ENCODE measurements at regions not wholly inside any gene's neighbourhood (a gene's known extent, or its start where the extent isn't known, plus 50 kb on each side); places are given as distances from the start of the nearest gene placed in this dataset.

DNA sequence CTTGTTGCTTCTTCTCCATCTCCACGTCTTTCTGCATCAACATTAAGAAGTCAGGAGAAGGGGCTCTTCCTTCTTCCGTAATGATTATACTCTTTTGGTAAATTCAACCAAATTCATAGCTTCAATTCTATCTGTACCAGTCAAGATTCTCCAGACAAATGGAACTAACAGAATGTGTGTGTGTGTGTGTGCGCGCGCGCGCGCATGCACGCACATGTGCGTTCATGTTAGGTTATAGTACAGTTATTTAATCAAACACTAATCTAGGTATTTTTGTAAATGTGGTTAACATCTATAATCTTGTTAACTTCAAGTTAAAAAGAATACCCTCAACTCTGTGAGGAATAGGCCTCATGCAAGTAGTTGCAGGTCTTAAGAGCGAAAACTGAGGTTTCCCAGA lies 150.3 kb upstream of the TAS2R1 start:
- Histone ChIP-seq H2BK5ac (ENCODE audit: low read depth, low read length, poor library complexity, severe bottlenecking) (no peak overlapping the region), H3K14ac (replicated peaks; ENCODE audit: low read depth, low read length) (no peak overlapping the region), H2BK20ac (ENCODE audit: low read depth, low read length) (no peak overlapping the region), H2BK120ac (ENCODE audit: low read depth, low read length) (no peak overlapping the region), H4K5ac (ENCODE audit: low read depth, low read length) (no peak overlapping the region), H3K56ac (ENCODE audit: extremely low read depth, insufficient read depth, low read length) (no peak overlapping the region), H4K91ac (ENCODE audit: insufficient read depth, low read depth, low read length) (no peak overlapping the region), H3K9me1 (ENCODE audit: insufficient read depth, low read length) (peaks cover 14% of the 10 kb centered on the region), H3K23ac (ENCODE audit: low read depth, low read length) (no peak overlapping the region), H3K27ac (ENCODE audit: insufficient read depth, low read length) (no peak overlapping the region), H4K8ac (ENCODE audit: low read depth in 2 of 2, low read length in 2 of 2) (no peak overlapping the region), H3K18ac (ENCODE audit: low read depth, low read length) (no peak overlapping the region), H3K9ac (ENCODE audit: low read depth, low read length) (no peak overlapping the region), H4K20me1 (ENCODE audit: insufficient read depth, low read length) (no peaks in the 10 kb centered on the region), H3K4me3 (ENCODE audit: insufficient read depth, low read depth, low read length) (no peak overlapping the region), H2AK5ac (ENCODE audit: low read depth, low read length) (no peak overlapping the region), H2AK9ac (replicated peaks; ENCODE audit: low read depth, low read length, poor library complexity) (no peak overlapping the region), H3K4me2 (ENCODE audit: low read depth, low read length) (no peak overlapping the region), H3K4me1 (ENCODE audit: control insufficient read depth, insufficient read depth, low read length) (peaks cover 17% of the 10 kb centered on the region), H2AFZ (replicated peaks; ENCODE audit: low read length, poor library complexity) (no peak overlapping the region), H3K27me3 (ENCODE audit: control insufficient read depth, insufficient read depth, low read length) (no peaks in the 10 kb centered on the region), H3K79me1 (ENCODE audit: low read depth in 1 of 2, low read length in 2 of 2) (no peaks in the 10 kb centered on the region), H3K9me3 (ENCODE audit: control insufficient read depth, insufficient read depth, low read length) (no peaks in the 10 kb centered on the region), H2BK15ac (ENCODE audit: low read depth, low read length) (no peak overlapping the region), H3K36me3 (ENCODE audit: control insufficient read depth, insufficient read depth, low read length) (no peaks in the 10 kb centered on the region), H3K4ac (ENCODE audit: low read depth, low read length) (no peak overlapping the region)
- POLR2A ChIA-PET (ENCODE audit: unreplicated experiment): no interaction called here
- dilution Hi-C loops (cut with HindIII; ENCODE audit: low sequenced_read_pairs, unreplicated experiment): no loop called here
- ATAC-seq (ENCODE audit: low read depth) (no peak), DNase-seq (no peak)
- CTCF ChIA-PET: no interaction called here
- WGBS, 2 experiments (ENCODE audit: extremely low coverage in 2 of 2, insufficient read length in 1 of 2): no CpG with 5 or more reads among the region's 11 CpGs
- TF ChIP-seq, protein P1, sequence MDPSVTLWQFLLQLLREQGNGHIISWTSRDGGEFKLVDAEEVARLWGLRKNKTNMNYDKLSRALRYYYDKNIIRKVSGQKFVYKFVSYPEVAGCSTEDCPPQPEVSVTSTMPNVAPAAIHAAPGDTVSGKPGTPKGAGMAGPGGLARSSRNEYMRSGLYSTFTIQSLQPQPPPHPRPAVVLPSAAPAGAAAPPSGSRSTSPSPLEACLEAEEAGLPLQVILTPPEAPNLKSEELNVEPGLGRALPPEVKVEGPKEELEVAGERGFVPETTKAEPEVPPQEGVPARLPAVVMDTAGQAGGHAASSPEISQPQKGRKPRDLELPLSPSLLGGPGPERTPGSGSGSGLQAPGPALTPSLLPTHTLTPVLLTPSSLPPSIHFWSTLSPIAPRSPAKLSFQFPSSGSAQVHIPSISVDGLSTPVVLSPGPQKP (IDR thresholded peaks at IDR 0.05; ENCODE audit: borderline replicate concordance, low read depth, low read length): no peak
- TF ChIP-seq NFE2L2 (IDR thresholded peaks at IDR 0.05; ENCODE audit: low read depth, low read length): no peak
- TF ChIP-seq SMC3 (IDR thresholded peaks at IDR 0.05; ENCODE audit: low read depth, low read length): no peak
- TF ChIP-seq BHLHE40 (IDR thresholded peaks at IDR 0.05; ENCODE audit: low read depth, low read length): no peak
- no peak for TF ChIP-seq MAFK (IDR thresholded peaks at IDR 0.05; ENCODE audit: low read depth, low read length)
- TF ChIP-seq MAZ (IDR thresholded peaks at IDR 0.05; ENCODE audit: borderline replicate concordance, low read depth, low read length): no peak
- no peak for TF ChIP-seq RFX5 (IDR thresholded peaks at IDR 0.05; ENCODE audit: low read depth, low read length)
- TF ChIP-seq, protein P2, sequence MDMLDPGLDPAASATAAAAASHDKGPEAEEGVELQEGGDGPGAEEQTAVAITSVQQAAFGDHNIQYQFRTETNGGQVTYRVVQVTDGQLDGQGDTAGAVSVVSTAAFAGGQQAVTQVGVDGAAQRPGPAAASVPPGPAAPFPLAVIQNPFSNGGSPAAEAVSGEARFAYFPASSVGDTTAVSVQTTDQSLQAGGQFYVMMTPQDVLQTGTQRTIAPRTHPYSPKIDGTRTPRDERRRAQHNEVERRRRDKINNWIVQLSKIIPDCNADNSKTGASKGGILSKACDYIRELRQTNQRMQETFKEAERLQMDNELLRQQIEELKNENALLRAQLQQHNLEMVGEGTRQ (IDR thresholded peaks at IDR 0.05; ENCODE audit: low read depth, low read length): no peak
- TF ChIP-seq CHD1 (IDR thresholded peaks at IDR 0.05; ENCODE audit: low read depth, low read length): no peak
- TF ChIP-seq MXI1 (IDR thresholded peaks at IDR 0.05; ENCODE audit: borderline replicate concordance, low read depth, low read length): no peak
- TF ChIP-seq RCOR1 (IDR thresholded peaks at IDR 0.05; ENCODE audit: insufficient replicate concordance, low read length): no peak
- no peak for TF ChIP-seq RAD21 (IDR thresholded peaks at IDR 0.05; ENCODE audit: low read length)
- TF ChIP-seq, protein P3, sequence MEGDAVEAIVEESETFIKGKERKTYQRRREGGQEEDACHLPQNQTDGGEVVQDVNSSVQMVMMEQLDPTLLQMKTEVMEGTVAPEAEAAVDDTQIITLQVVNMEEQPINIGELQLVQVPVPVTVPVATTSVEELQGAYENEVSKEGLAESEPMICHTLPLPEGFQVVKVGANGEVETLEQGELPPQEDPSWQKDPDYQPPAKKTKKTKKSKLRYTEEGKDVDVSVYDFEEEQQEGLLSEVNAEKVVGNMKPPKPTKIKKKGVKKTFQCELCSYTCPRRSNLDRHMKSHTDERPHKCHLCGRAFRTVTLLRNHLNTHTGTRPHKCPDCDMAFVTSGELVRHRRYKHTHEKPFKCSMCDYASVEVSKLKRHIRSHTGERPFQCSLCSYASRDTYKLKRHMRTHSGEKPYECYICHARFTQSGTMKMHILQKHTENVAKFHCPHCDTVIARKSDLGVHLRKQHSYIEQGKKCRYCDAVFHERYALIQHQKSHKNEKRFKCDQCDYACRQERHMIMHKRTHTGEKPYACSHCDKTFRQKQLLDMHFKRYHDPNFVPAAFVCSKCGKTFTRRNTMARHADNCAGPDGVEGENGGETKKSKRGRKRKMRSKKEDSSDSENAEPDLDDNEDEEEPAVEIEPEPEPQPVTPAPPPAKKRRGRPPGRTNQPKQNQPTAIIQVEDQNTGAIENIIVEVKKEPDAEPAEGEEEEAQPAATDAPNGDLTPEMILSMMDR (conservative IDR thresholded peaks at IDR 0.05; ENCODE audit: low read depth, low read length): no peak
- TF ChIP-seq FOS (IDR thresholded peaks at IDR 0.05; ENCODE audit: low read depth, low read length): no peak
- TF ChIP-seq POLR2A (IDR thresholded peaks at IDR 0.05; ENCODE audit: low read depth, low read length): no peak
- no peak for TF ChIP-seq CEBPB (IDR thresholded peaks at IDR 0.05; ENCODE audit: low read depth, low read length)
- intact Hi-C loops (cut with micrococcal nuclease): loop anchor here (5.0 kb wide), 1 partner anchor 233 kb away; the partner anchor contains the start of gene SEMA5A
- no TSS peak for BruUV-seq (replicated peaks)
- in situ Hi-C loops (cut with MboI; ENCODE audit: low sequenced_read_pairs): no loop called here

Measured in IMR-90 (cell line).